HCT116 (cell line): ENCODE measurements at regions not wholly inside any gene's neighbourhood (a gene's known extent, or its start where the extent isn't known, plus 50 kb on each side); places are given as distances from the start of the nearest gene placed in this dataset.

Experiments used
- ATAC-seq: fragments of 200-7000 bp; cut with Tn5 transposase; 2 replicates; pipeline ENCODE4 v1.9.1; 2020; ENCODE audit warnings: mild to moderate bottlenecking, moderate library complexity
- BruUV-seq: library from RNA; stranded (reverse); fragments of 400-500 nt; replicated peaks from 2 replicates; lab custom pipeline; 2021; lab: Mats Ljungman, UMichigan
- CTCF ChIA-PET: fragments of 300-600 bp; sonication (Branson Sonifier 250); formaldehyde crosslinking; loops from one replicate; lab custom pipeline; 2021; ENCODE audit warnings: antibody characterized with exemption; lab: Charles Lee
- POLR2A ChIA-PET: fragments of 300-600, 350-600 bp; sonication (Branson Sonifier 250); formaldehyde crosslinking; loops from one replicate; lab custom pipeline; 2021; ENCODE audit warnings: antibody characterized with exemption; lab: Charles Lee
- RAD21 ChIA-PET, 2 experiments: fragments of 300-600 bp; sonication (Branson Sonifier 250); formaldehyde crosslinking; loops; one replicate each; lab custom pipeline; 2023; ENCODE audit warnings: low total read pairs in 2 of 2; ENCODE audit not compliant: uncharacterized antibody in 2 of 2, unreplicated experiment in 2 of 2, low non-redundant PET in 1 of 2; lab: Charles Lee
- DNase-seq: peaks from one replicate; pipeline ENCODE4 v3.0.0-alpha.2; 2010; ENCODE audit warnings: low read depth, low spot score
- H2AFZ ChIP-seq: fragments of 200-600 bp; shearing (Covaris generic), sonication (generic); 2 replicates; pipeline ENCODE4 v1.6.1; 2017; ENCODE audit warnings: low read depth, mixed run types, mixed read lengths, antibody characterized with exemption, low read length; ENCODE audit not compliant: poor library complexity, severe bottlenecking
- H3K27ac ChIP-seq: 2 replicates; pipeline ENCODE4 v1.5.1; 2012; ENCODE audit warnings: low read depth, low read length
- H3K27me3 ChIP-seq: fragments of 200-600 bp; sonication (generic); 2 replicates; pipeline ENCODE4 v1.6.1; 2016; ENCODE audit warnings: mixed run types, low read length, mixed read lengths; ENCODE audit not compliant: insufficient read depth
- H3K36me3 ChIP-seq, 2 experiments: fragments of 200-500 bp in 1 of 2; fragments of 200-600 bp in 1 of 2; sonication (Bioruptor generic) in 1 of 2; sonication (generic) in 1 of 2; 2 replicates each; pipeline versions ENCODE4 v1.5.1 to v1.6.1; 2014 to 2016; ENCODE audit warnings: low read length in 2 of 2, inconsistent platforms in 1 of 2, mixed read lengths in 1 of 2, mixed run types in 1 of 2; ENCODE audit not compliant: insufficient read depth in 2 of 2, control insufficient read depth in 1 of 2
- H3K4me1 ChIP-seq, 2 experiments: fragments of 200-600 bp in 1 of 2; sonication (generic) in 1 of 2; 2 replicates each; pipeline versions ENCODE4 v1.5.1 to v1.6.1; 2012 to 2017; ENCODE audit warnings: low read length in 2 of 2, inconsistent platforms in 1 of 2, mild to moderate bottlenecking in 1 of 2, mixed read lengths in 1 of 2, mixed run types in 1 of 2, moderate library complexity in 1 of 2; ENCODE audit not compliant: insufficient read depth in 2 of 2, control insufficient read depth in 1 of 2
- H3K4me2 ChIP-seq: fragments of 200-600 bp; sonication (generic); 2 replicates; pipeline ENCODE4 v1.6.1; 2017; ENCODE audit warnings: mixed run types, low read length, mixed read lengths
- H3K4me3 ChIP-seq, 2 experiments: fragments of 200-600 bp in 1 of 2; sonication (generic) in 1 of 2; replicated peaks in 1 of 2; 2 replicates each; pipeline ENCODE4 v1.5.1; 2011 to 2016; ENCODE audit warnings: low read length in 2 of 2, control low read depth in 1 of 2, low read depth in 1 of 2, mild to moderate bottlenecking in 1 of 2, mixed read lengths in 1 of 2, mixed run types in 1 of 2
- H3K79me2 ChIP-seq: fragments of 200-600 bp; sonication (generic); 2 replicates; pipeline ENCODE4 v1.6.1; 2017; ENCODE audit warnings: mild to moderate bottlenecking, mixed run types, low read length, moderate library complexity, mixed read lengths; ENCODE audit not compliant: insufficient read depth
- H3K9ac ChIP-seq: fragments of 200-600 bp; sonication (generic); 2 replicates; pipeline ENCODE4 v1.6.1; 2016; ENCODE audit warnings: low read length, mixed read lengths
- H3K9me2 ChIP-seq: fragments of 200-600 bp; sonication (generic), shearing (Covaris generic); 2 replicates; pipeline ENCODE4 v1.6.1; 2017; ENCODE audit warnings: mixed run types, mild to moderate bottlenecking, moderate library complexity; ENCODE audit not compliant: insufficient read depth
- H3K9me3 ChIP-seq, 2 experiments: fragments of 200-500 bp in 1 of 2; fragments of 200-600 bp in 1 of 2; sonication (Bioruptor generic) in 1 of 2; sonication (generic) in 1 of 2; 2 replicates each; pipeline ENCODE4 v1.6.1; 2014 to 2017; ENCODE audit warnings: low read length in 2 of 2, mixed read lengths in 2 of 2, inconsistent platforms in 1 of 2, low read depth in 1 of 2, mild to moderate bottlenecking in 1 of 2, mixed run types in 1 of 2, moderate library complexity in 1 of 2; ENCODE audit not compliant: control insufficient read depth in 1 of 2, insufficient read depth in 1 of 2
- H4K20me1 ChIP-seq: fragments of 200-600 bp; sonication (generic), shearing (Covaris generic); 2 replicates; pipeline ENCODE4 v1.6.1; 2017; ENCODE audit warnings: mixed run types, mild to moderate bottlenecking, moderate library complexity; ENCODE audit not compliant: insufficient read depth
- CBX3 ChIP-seq: IDR thresholded peaks from 2 replicates; pipeline ENCODE4 v1.6.1; 2012; ENCODE audit warnings: low read depth
- EGR1 ChIP-seq: IDR thresholded peaks from 2 replicates; pipeline ENCODE4 v1.6.1; 2012; ENCODE audit warnings: low read depth
- EZH2 ChIP-seq: fragments of 200-600 bp; sonication (generic); IDR thresholded peaks from 2 replicates; pipeline ENCODE4 v1.6.1; 2017; ENCODE audit warnings: antibody characterized with exemption, mixed run types
- FOSL1 ChIP-seq: IDR thresholded peaks from 2 replicates; pipeline ENCODE4 v1.6.1; 2012; ENCODE audit warnings: low read depth
- JUND ChIP-seq: IDR thresholded peaks from 2 replicates; pipeline ENCODE4 v1.6.1; 2012
- POLR2A ChIP-seq: IDR thresholded peaks from 2 replicates; pipeline ENCODE4 v1.7.0; 2011; ENCODE audit warnings: borderline replicate concordance; ENCODE audit not compliant: insufficient read depth, insufficient read length; ENCODE audit errors: extremely low read depth
- POLR2AphosphoS5 ChIP-seq: IDR thresholded peaks from 2 replicates; pipeline ENCODE4 v1.6.1; 2011; ENCODE audit warnings: mild to moderate bottlenecking, low read depth, low read length, moderate library complexity
- RAD21 ChIP-seq: IDR thresholded peaks from 2 replicates; pipeline ENCODE4 v1.6.1; 2012; ENCODE audit warnings: low read depth, mild to moderate bottlenecking
- SIN3A ChIP-seq: IDR thresholded peaks from 2 replicates; pipeline ENCODE4 v1.6.1; 2012; ENCODE audit warnings: low read depth
- SP1 ChIP-seq: IDR thresholded peaks from 2 replicates; pipeline ENCODE4 v1.6.1; 2012; ENCODE audit warnings: low read depth
- SRF ChIP-seq: IDR thresholded peaks from 2 replicates; pipeline ENCODE4 v1.6.1; 2012; ENCODE audit warnings: low read depth
- TCF7L2 ChIP-seq: IDR thresholded peaks from 2 replicates; pipeline ENCODE4 v1.7.0; 2011; ENCODE audit warnings: borderline replicate concordance, inconsistent platforms; ENCODE audit not compliant: insufficient read depth, insufficient read length; ENCODE audit errors: extremely low read depth
- YY1 ChIP-seq: IDR thresholded peaks from 2 replicates; pipeline ENCODE4 v1.6.1; 2011; ENCODE audit warnings: low read length, low read depth, moderate library complexity, mild to moderate bottlenecking; ENCODE audit not compliant: insufficient replicate concordance; ENCODE audit errors: extremely low read depth
- ZFX ChIP-seq: fragments of 450-650 bp; IDR thresholded peaks from 2 replicates; pipeline ENCODE4 v1.6.1; 2017
- ZNF274 ChIP-seq: fragments of 200-500 bp; sonication (Bioruptor generic); IDR thresholded peaks from 2 replicates; pipeline ENCODE4 v1.6.1; 2014; ENCODE audit warnings: mild to moderate bottlenecking, low read depth, low read length, inconsistent platforms
- intact Hi-C: fragments of 100-400 bp; cut with micrococcal nuclease; formaldehyde crosslinking; loops from 2 replicates; pipeline ENCODE4 v1.10.0; 2022
- TF ChIP-seq, protein P1 (sequence below): IDR thresholded peaks from 2 replicates; pipeline ENCODE4 v1.6.1; 2012; ENCODE audit warnings: low read depth
- TF ChIP-seq, protein P2 (sequence below): IDR thresholded peaks from 2 replicates; pipeline ENCODE4 v1.6.1; 2012
- TF ChIP-seq, protein P3 (sequence below), 3 experiments: fragments of 200-600 bp in 1 of 3; sonication (generic) in 1 of 3; IDR thresholded peaks in 2 of 3; conservative IDR thresholded peaks in 1 of 3; 2 replicates each; pipeline ENCODE4 v1.5.1; 2012 to 2017; ENCODE audit warnings: low read depth in 2 of 3, low read length in 2 of 3, antibody characterized with exemption in 1 of 3, borderline replicate concordance in 1 of 3, control low read depth in 1 of 3, mild to moderate bottlenecking in 1 of 3, mixed read lengths in 1 of 3, mixed run types in 1 of 3, moderate library complexity in 1 of 3; ENCODE audit not compliant: insufficient read depth in 1 of 3
- TF ChIP-seq, protein P4 (sequence below): IDR thresholded peaks from 2 replicates; pipeline ENCODE4 v1.6.1; 2011; ENCODE audit warnings: mild to moderate bottlenecking, low read length, moderate library complexity; ENCODE audit not compliant: insufficient replicate concordance; ENCODE audit errors: extremely low read depth

DNA sequence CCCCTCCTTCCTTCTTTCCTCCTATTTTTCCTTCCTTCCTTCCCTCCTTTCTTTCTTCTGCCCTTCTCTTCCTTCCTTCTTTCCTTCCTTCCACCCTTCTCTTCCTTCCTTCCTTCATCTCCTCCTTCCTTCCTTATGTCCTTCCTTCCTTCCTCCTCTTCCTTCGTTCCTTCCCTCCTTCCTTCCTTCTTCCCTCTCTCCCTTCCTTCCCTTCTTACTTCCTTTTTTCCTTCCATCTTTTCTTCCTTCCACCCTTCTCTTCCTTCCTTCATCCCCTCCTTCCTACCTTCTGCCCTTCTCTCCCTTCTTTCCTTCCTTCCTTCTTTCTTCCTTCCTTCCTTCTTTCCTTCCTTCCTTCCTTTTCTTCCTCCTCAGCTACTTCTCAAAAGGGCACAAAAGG, 287.3 kb upstream of the ZNF507 start:
- H4K20me1 ChIP-seq = no peaks in the 10 kb centered on the region
- H3K36me3 ChIP-seq = no peaks in the 10 kb centered on the region
- no peak overlapping the region for H3K9ac ChIP-seq
- no peak overlapping the region for H2AFZ ChIP-seq
- H3K27me3 ChIP-seq = no peaks in the 10 kb centered on the region
- peaks cover 5 to 10% of the 10 kb centered on the region in 2 experiments; a peak in 2 of 4 replicates for H3K9me3 ChIP-seq
- H3K27ac ChIP-seq = no peak overlapping the region
- H3K4me1 ChIP-seq = no peaks in the 10 kb centered on the region
- ChIA-PET CTCF (no interaction called here), RAD21 (no interaction called here), POLR2A (no interaction called here)
- ATAC-seq (no peak), DNase-seq (no peak)
- H3K4me3 ChIP-seq = no peak overlapping the region
- no TSS peak for BruUV-seq
- intact Hi-C loops = no loop called here
- no peak overlapping the region for H3K4me2 ChIP-seq
- no peaks in the 10 kb centered on the region for H3K9me2 ChIP-seq
- H3K79me2 ChIP-seq = no peaks in the 10 kb centered on the region
- TF ChIP-seq ZNF274 = no peak
- no peak for TF ChIP-seq EZH2
- TF ChIP-seq, protein P1, sequence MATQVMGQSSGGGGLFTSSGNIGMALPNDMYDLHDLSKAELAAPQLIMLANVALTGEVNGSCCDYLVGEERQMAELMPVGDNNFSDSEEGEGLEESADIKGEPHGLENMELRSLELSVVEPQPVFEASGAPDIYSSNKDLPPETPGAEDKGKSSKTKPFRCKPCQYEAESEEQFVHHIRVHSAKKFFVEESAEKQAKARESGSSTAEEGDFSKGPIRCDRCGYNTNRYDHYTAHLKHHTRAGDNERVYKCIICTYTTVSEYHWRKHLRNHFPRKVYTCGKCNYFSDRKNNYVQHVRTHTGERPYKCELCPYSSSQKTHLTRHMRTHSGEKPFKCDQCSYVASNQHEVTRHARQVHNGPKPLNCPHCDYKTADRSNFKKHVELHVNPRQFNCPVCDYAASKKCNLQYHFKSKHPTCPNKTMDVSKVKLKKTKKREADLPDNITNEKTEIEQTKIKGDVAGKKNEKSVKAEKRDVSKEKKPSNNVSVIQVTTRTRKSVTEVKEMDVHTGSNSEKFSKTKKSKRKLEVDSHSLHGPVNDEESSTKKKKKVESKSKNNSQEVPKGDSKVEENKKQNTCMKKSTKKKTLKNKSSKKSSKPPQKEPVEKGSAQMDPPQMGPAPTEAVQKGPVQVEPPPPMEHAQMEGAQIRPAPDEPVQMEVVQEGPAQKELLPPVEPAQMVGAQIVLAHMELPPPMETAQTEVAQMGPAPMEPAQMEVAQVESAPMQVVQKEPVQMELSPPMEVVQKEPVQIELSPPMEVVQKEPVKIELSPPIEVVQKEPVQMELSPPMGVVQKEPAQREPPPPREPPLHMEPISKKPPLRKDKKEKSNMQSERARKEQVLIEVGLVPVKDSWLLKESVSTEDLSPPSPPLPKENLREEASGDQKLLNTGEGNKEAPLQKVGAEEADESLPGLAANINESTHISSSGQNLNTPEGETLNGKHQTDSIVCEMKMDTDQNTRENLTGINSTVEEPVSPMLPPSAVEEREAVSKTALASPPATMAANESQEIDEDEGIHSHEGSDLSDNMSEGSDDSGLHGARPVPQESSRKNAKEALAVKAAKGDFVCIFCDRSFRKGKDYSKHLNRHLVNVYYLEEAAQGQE = no peak
- no peak for TF ChIP-seq SIN3A
- TF ChIP-seq, protein P2, sequence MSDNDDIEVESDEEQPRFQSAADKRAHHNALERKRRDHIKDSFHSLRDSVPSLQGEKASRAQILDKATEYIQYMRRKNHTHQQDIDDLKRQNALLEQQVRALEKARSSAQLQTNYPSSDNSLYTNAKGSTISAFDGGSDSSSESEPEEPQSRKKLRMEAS = no peak
- no peak for TF ChIP-seq POLR2AphosphoS5
- TF ChIP-seq, protein P3, sequence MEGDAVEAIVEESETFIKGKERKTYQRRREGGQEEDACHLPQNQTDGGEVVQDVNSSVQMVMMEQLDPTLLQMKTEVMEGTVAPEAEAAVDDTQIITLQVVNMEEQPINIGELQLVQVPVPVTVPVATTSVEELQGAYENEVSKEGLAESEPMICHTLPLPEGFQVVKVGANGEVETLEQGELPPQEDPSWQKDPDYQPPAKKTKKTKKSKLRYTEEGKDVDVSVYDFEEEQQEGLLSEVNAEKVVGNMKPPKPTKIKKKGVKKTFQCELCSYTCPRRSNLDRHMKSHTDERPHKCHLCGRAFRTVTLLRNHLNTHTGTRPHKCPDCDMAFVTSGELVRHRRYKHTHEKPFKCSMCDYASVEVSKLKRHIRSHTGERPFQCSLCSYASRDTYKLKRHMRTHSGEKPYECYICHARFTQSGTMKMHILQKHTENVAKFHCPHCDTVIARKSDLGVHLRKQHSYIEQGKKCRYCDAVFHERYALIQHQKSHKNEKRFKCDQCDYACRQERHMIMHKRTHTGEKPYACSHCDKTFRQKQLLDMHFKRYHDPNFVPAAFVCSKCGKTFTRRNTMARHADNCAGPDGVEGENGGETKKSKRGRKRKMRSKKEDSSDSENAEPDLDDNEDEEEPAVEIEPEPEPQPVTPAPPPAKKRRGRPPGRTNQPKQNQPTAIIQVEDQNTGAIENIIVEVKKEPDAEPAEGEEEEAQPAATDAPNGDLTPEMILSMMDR (IDR thresholded peaks at IDR 0.05 in 2 of 3, conservative IDR thresholded peaks at IDR 0.05 in 1 of 3; ENCODE audit: borderline replicate concordance in 1 of 3, insufficient read depth in 1 of 3, low read depth in 2 of 3, low read length in 2 of 3) = no peak
- TF ChIP-seq YY1 = no peak
- no peak for TF ChIP-seq POLR2A
- no peak for TF ChIP-seq RAD21
- TF ChIP-seq SP1 = no peak
- TF ChIP-seq ZFX = no peak
- no peak for TF ChIP-seq EGR1
- TF ChIP-seq TCF7L2 = no peak
- no peak for TF ChIP-seq JUND
- TF ChIP-seq, protein P4, sequence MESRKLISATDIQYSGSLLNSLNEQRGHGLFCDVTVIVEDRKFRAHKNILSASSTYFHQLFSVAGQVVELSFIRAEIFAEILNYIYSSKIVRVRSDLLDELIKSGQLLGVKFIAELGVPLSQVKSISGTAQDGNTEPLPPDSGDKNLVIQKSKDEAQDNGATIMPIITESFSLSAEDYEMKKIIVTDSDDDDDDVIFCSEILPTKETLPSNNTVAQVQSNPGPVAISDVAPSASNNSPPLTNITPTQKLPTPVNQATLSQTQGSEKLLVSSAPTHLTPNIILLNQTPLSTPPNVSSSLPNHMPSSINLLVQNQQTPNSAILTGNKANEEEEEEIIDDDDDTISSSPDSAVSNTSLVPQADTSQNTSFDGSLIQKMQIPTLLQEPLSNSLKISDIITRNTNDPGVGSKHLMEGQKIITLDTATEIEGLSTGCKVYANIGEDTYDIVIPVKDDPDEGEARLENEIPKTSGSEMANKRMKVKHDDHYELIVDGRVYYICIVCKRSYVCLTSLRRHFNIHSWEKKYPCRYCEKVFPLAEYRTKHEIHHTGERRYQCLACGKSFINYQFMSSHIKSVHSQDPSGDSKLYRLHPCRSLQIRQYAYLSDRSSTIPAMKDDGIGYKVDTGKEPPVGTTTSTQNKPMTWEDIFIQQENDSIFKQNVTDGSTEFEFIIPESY = no peak
- TF ChIP-seq SRF = no peak
- TF ChIP-seq FOSL1 = no peak
- TF ChIP-seq CBX3 = no peak
- TF ChIP-seq, all 23 proteins: peak for 0
